Endometrium (tissue), 2 donors: ENCODE measurements at regions not wholly inside any gene's neighbourhood (a gene's known extent, or its start where the extent isn't known, plus 50 kb on each side); places are given as distances from the start of the nearest gene placed in this dataset.
"Not testable (repeated sequence)": the region's sequence is repeated elsewhere in the genome, so short reads cannot be mapped to it uniquely, and the experiment has no call there.

Experiments
- FAIRE-seq: peaks from 2 replicates; lab custom pipeline; 2012; peaks lifted over from hg19 to GRCh38; lab: Jason Lieb, UNC
- donor health status: control.
- donor health status: control.

DNA sequence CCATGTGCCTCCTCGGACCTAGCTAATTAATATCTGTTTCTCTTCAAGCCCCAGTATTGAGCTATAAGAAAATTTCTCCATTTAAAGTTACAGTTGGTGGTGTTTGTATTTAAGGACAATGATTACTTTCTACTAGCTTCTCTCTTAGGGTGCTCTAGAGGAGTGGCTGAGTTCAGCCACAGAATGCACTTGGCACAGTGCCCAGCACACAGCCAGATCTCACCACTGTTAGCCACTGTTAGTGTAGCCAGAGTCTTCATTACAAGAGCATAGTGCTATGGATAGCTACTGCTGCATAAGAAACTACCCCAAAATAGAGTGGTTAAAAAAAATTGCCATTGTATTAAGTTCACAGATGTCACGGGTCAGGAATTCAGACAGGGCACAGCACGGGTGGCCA is 421.3 kb downstream of the BCOR start:
- FAIRE-seq, result no peak

GRCh38 chrX:39677585-39677977 is 420.2 kb downstream of the BCOR start:
- FAIRE-seq, result no peak

DNA sequence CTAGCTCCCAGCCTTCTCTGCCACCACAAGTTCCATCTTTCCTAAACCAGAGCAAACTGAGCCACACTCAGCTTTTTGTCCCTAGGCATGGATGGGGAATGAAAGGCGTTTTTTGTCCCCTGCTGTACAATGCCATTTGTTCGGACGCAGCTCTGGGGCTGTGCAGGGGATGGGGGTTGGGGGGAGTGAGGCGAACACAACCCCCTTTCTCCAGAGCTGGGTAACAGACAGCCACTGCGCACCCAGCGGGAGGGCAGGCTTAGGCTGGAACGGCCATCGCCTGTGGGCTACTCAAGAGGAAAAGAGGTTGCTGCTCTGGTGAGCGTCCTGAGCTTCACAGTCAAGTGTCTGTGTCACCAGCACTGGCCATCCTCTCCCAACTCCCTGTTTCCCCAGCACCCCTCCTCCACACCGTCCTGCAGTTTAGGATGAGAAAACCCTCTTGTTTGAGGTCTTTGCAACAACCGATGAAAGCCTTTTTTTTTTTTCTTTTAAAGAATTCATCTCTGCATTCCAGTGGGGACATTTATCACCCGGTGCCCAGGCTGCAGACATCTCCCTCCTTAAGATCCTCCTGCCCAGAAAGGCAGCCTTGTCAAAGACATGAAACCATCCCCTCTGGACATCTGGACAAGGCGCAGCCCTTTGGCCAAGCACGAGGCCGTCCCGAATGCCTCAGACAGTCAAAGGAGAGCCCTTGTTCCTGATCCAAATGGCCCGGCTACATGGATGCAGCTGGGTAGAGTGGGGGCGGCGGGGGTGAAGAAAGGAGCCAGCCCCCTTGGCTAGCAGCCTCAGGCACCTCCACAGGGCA is 419.6 kb downstream of the BCOR start:
- FAIRE-seq, result no peak

GRCh38 chrX:39678914-39679313 is 418.8 kb downstream of the BCOR start:
- FAIRE-seq, result no peak

DNA sequence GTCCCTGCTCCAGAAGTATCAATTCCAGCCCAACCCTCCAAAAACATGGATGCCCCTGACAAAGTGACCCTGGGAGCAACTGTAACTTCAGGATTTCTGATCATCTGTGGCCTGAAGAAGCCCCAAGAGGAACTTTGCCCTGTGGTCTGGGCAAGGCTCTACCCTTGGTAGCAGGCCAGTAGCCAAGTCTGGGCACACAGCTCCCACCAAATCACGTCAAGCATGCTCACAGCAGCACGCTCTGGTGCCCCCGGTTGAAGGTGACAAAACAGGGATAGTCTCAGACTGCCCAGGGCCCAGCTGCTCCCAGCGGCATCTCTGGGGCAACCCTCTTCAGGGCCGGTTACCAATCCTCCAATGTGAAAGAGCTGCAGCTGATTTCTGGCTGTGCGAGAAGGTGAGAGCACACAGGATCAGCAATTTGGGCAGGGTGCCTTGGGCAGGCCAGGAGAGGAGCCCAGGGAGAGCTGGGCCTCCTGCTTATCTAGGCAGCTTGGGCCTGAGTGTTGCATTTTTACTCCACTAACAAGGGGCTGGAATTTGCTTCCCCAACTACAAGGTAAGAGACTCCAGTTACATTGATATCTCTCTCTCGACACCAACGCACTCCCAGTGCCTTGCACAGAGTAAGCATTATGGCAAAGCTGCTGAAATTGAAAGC is 418.1 kb downstream of the BCOR start:
- no peak for FAIRE-seq

- no peak for FAIRE-seq
Observed at GRCh38 chrX:39681885-39682284, 415.9 kb downstream of the BCOR start.

- FAIRE-seq, result no peak
Observed at GRCh38 chrX:39682778-39683177, 415.0 kb downstream of the BCOR start.

DNA sequence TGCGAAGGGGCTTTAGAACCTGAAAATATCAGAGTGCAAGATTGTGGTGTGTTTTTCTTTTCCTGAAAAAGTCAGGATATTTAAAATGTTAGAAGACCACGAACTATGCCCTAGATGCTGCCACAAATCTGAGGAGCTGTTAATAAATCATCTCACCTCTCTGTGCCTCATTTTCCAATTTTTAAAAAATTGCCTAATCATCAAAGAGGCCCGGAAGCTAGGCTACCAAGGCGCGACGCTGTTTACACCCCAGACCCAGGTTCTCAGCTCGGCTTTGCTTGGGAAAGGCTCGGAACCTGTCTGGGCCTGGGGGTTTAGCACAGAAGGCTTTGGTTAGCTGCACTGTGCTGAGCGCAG is 409.6 kb downstream of the BCOR start:
- FAIRE-seq, result no peak

DNA sequence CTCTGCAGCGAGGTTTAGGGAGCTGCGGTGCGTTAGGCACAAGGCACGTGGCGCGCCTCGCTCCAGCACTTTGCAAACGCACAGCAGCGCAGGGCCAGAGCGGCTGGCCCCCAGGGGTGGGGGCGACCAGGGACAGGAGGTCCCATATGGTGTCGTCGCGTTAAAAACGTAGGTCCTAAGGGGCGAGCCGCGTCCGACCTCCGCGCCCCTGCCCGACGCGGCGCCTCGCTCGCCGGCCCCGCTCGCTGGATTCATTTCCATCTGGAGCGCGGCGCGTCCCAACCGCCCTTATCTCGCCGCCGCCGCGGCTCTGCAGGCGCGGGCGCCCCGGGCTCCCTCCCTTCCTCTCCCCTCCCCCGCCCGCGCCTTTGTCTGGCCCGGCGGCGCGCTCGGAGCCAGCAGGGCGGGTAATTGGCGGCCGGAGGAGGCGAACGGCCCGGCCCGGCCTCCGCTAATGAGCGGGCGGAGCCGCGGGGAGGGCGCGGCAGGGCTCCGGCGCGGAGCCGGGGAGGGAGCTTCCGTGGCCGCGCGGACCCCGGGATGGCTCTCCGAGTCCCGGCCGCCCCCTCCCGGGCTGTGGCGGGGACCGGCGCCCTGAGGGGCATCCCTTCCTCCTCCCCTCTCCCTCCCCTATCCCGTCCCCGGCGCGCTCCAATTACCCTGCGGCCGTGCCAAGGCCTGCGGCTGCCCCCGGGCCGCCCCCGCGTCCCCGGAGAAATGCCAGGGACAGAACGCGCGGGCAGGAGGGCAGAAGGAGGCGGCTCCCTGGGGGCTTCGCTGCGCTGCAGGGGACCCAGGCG is 409.0 kb downstream of the BCOR start:
- no peak for FAIRE-seq

DNA sequence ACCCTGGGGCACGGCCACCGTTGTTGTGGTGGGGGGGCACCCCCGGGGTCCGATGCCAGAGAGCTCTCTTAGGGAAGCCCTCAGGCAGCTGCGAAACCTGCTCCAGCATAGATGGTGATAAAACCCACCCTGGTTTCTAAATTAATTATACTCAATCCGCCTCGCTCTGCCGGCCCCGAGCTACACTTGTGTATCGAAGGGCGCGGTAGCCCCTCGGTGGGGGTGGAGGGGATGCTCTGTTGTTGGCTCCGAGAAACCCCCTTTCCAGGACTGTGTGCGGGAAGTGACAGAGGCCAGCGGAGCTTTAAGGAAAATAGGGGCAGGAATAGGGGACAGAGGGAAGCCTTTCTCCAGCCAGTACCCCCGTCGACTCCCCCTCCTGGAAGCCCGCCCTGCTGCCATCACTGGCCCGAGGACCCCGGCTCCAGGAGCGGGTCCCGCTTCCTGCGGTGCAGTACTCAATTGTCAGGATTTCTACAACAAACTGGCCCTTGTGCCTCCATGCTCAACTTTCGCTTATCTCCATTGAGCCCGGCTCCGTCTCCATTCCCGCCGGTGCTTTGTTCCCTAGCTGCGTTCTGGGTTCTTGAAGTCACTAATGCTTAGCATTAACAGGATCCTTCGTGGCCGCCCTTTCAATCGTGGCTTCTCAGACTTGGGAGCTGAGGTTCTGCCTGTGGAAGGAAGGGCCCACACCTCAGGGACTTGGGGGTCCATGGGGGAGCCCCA is 408.2 kb downstream of the BCOR start:
- FAIRE-seq, result no peak

GRCh38 chrX:39690541-39691415 is 407.0 kb downstream of the BCOR start:
- FAIRE-seq, result no peak

DNA sequence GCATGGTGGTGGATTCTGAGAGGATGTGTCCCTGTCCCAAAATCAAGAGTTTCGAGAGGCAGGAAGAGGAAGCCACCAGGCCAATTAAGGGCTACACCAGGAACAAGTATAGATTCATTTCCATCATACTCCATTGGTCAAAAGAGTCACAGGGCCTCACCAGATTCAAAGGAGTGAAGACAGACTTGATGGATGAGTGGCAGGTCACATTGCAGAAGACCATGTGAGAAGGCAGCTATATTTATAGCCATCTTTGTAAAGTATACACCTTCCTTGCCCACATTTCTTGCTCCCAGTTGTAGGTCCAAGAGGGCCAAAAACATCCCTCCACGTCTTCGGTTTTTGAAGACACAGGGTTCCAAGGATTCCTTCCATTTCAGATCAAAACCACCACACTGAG is 406.0 kb downstream of the BCOR start:
- FAIRE-seq, result no peak

- FAIRE-seq, result no peak
Observed at GRCh38 chrX:39692796-39693195, 405.0 kb downstream of the BCOR start.

- FAIRE-seq, result no peak
Observed at GRCh38 chrX:39693298-39693697, 404.5 kb downstream of the BCOR start.

DNA sequence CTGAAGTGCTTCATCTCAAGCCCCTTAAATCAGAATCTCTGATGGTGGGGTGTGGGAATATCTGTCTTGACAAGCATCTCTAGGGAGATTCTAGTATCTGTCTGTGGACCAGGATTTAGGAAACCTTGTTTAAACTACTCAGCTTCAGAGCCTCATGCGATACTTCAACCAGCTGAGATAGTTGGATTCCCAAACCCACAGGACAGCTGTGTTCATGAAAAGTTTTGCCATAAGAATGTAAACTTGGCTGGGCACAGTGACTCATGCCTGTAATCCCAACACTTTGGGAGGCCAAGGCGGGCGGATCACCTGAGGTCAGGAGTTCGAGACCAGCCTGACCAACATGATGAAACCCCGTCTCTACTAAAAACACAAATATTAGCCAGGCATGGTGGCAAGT is 395.1 kb downstream of the BCOR start:
- FAIRE-seq, result not testable (repeated sequence)

GRCh38 chrX:39703307-39703706 is 394.5 kb downstream of the BCOR start:
- no peak for FAIRE-seq

DNA sequence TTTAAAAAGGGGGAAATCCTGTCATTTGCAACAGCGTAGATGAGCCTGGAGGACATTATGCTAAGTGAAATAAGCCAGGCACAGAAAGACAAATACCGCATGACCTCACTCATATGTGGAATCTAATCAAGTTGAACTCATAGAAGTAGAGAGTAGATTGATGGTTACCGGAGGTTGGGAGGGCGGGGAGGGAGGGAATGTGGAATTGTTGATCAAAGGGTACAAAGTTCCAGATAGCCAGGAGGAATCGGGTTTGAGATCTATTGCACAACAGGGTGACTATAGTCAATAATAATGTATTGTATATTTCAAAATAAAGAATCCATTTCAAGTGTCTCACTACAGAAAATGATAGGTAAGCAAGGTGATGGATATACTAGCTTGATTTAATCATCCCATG is 393.2 kb downstream of the BCOR start:
- no peak for FAIRE-seq

- FAIRE-seq, result no peak
Observed at GRCh38 chrX:39705290-39705689, 392.5 kb downstream of the BCOR start.

GRCh38 chrX:39709364-39709763 is 388.4 kb downstream of the BCOR start:
- FAIRE-seq, result no peak

DNA sequence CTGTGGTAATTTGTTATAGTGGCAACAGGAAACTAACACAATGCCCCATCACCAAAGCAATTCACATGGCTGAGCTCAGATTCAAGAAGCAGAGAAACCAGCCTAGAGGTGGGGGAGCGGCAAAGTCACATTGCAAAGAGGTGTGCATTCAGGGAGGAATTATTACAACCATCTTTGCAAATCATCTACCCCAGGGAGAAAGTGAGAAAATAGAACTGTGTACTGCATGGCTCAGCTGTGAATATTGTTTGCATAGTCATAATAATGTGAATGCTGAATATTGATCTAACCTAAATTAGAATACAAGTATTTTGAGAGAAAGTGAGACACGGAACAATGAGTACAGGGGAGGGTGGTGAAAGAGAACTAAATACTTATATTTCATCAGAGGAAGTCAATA is 387.9 kb downstream of the BCOR start:
- no peak for FAIRE-seq

GRCh38 chrX:39710776-39711175 is 387.0 kb downstream of the BCOR start:
- FAIRE-seq, result no peak
